Natural killer cell (primary cell): ENCODE measurements at regions not wholly inside any gene's neighbourhood (a gene's known extent, or its start where the extent isn't known, plus 50 kb on each side); places are given as distances from the start of the nearest gene placed in this dataset.

ENCODE experiments used
- ATAC-seq, 3 donors: fragments of 150-1000 bp in 2 of 3; fragments of 200-7000 bp in 1 of 3; cut with Tn5 transposase; 1 replicate in 1 of 3; 2 replicates in 2 of 3; pipeline ENCODE4 v1.10.0; 2021; ENCODE audit warnings: mild to moderate bottlenecking in 2 of 3, moderate library complexity in 2 of 3
- DNase-seq, 2 donors: peaks; one replicate each; pipeline versions ENCODE4 v3.0.0 to v3.0.0-alpha.2; 2013 to 2021; ENCODE audit warnings: mixed read lengths in 1 of 2
- H3K27ac ChIP-seq: one replicate; pipeline ENCODE4 v1.5.1; 2013; ENCODE audit warnings: mild to moderate bottlenecking, low read length
- H3K27me3 ChIP-seq: one replicate; pipeline ENCODE4 v1.6.1; 2013; ENCODE audit warnings: low read length; ENCODE audit not compliant: control insufficient read depth, insufficient read depth
- H3K36me3 ChIP-seq: one replicate; pipeline ENCODE4 v1.6.1; 2013; ENCODE audit warnings: low read length; ENCODE audit not compliant: control insufficient read depth, insufficient read depth
- H3K4me1 ChIP-seq: one replicate; pipeline ENCODE4 v1.6.1; 2013; ENCODE audit warnings: low read length; ENCODE audit not compliant: control insufficient read depth, insufficient read depth
- H3K4me3 ChIP-seq: one replicate; pipeline ENCODE4 v1.5.1; 2013; ENCODE audit warnings: low read length
- H3K9me3 ChIP-seq: one replicate; pipeline ENCODE4 v1.6.1; 2013; ENCODE audit warnings: low read length; ENCODE audit not compliant: control insufficient read depth, insufficient read depth
- H3K27ac Mint-ChIP-seq, 2 donors: one replicate each; pipeline ENCODE4 v1.8.0; 2022; ENCODE audit warnings: mild to moderate bottlenecking in 2 of 2, mixed read lengths in 2 of 2, moderate library complexity in 1 of 2
- H3K27me3 Mint-ChIP-seq, 2 donors: one replicate each; pipeline ENCODE4 v1.8.0; 2022; ENCODE audit warnings: low read depth in 2 of 2, mixed read lengths in 2 of 2
- H3K36me3 Mint-ChIP-seq: one replicate; pipeline ENCODE4 v1.8.0; 2022; ENCODE audit warnings: mixed read lengths
- H3K4me1 Mint-ChIP-seq, 2 donors: one replicate each; pipeline ENCODE4 v1.8.0; 2022; ENCODE audit warnings: mixed read lengths in 2 of 2
- H3K4me3 Mint-ChIP-seq: one replicate; pipeline ENCODE4 v1.8.0; 2022; ENCODE audit warnings: mild to moderate bottlenecking, moderate library complexity, mixed read lengths
- H3K9me3 Mint-ChIP-seq, 2 donors: one replicate each; pipeline ENCODE4 v1.8.0; 2022; ENCODE audit warnings: mixed read lengths in 2 of 2
- CTCF ChIP-seq: fragments of 200-600 bp; IDR thresholded peaks from one replicate; pipeline ENCODE4 v1.8.0; 2022; ENCODE audit warnings: antibody characterized with exemption
- WGBS: methylation state at CpG from one replicate; pipeline ENCODE4 v1.1.7; 2013; ENCODE audit warnings: missing lambda C conversion rate; ENCODE audit not compliant: insufficient coverage; 5-methylcytosine and 5-hydroxymethylcytosine counted together
- intact Hi-C: fragments of 100-400 bp; cut with micrococcal nuclease; formaldehyde crosslinking; loops from one replicate; pipeline ENCODE4 v1.14.2; 2022

GRCh38 chr6:72559067-72559466 lies 62.8 kb upstream of the KCNQ5 start:
- no peaks in the 10 kb centered on the region for H3K36me3 Mint-ChIP-seq
- H3K4me1 ChIP-seq: no peaks in the 10 kb centered on the region
- no peak overlapping the region for H3K27ac Mint-ChIP-seq
- no peak overlapping the region for H3K4me3 Mint-ChIP-seq
- ATAC-seq: no peak
- H3K27me3 ChIP-seq: no peaks in the 10 kb centered on the region
- no peak overlapping the region for H3K4me3 ChIP-seq
- no peak overlapping the region for H3K27ac ChIP-seq
- no peaks in the 10 kb centered on the region for H3K36me3 ChIP-seq
- H3K9me3 Mint-ChIP-seq: no peaks in the 10 kb centered on the region
- no peaks in the 10 kb centered on the region for H3K9me3 ChIP-seq
- intact Hi-C loops: no loop called here
- no peak for DNase-seq
- no peaks in the 10 kb centered on the region for H3K4me1 Mint-ChIP-seq
- no peak for TF ChIP-seq CTCF
- H3K27me3 Mint-ChIP-seq: peaks cover 0 to 17% of the 10 kb centered on the region in 2 donors

GRCh38 chr6:72559555-72559954 lies 62.3 kb upstream of the KCNQ5 start:
- H3K27me3 Mint-ChIP-seq: peaks cover 0 to 17% of the 10 kb centered on the region in 2 donors
- DNase-seq: no peak
- intact Hi-C loops: no loop called here

GRCh38 chr6:72560721-72561593 lies 60.9 kb upstream of the KCNQ5 start:
- Mint-ChIP-seq H3K36me3 (no peaks in the 10 kb centered on the region), H3K4me3 (no peak overlapping the region), H3K9me3 (no peaks in the 10 kb centered on the region), H3K4me1 (no peaks in the 10 kb centered on the region), H3K27ac (no peak overlapping the region), H3K27me3 (peaks cover 0 to 17% of the 10 kb centered on the region in 2 donors)
- TF ChIP-seq CTCF: no peak
- Histone ChIP-seq H3K36me3 (no peaks in the 10 kb centered on the region), H3K4me3 (no peak overlapping the region), H3K27ac (no peak overlapping the region), H3K27me3 (no peaks in the 10 kb centered on the region), H3K4me1 (no peaks in the 10 kb centered on the region), H3K9me3 (no peaks in the 10 kb centered on the region)
- intact Hi-C loops: no loop called here
- DNase-seq (no peak), ATAC-seq (no peak)
- 74% methylated on average over 9 of the region's 9 CpGs for WGBS

More at GRCh38 chr6:72559555-72559954, 62.3 kb upstream of the KCNQ5 start:
- Histone ChIP-seq H3K27ac (no peak overlapping the region), H3K4me3 (no peak overlapping the region), H3K4me1 (no peaks in the 10 kb centered on the region), H3K9me3 (no peaks in the 10 kb centered on the region), H3K27me3 (no peaks in the 10 kb centered on the region), H3K36me3 (no peaks in the 10 kb centered on the region)
- H3K36me3 Mint-ChIP-seq: no peaks in the 10 kb centered on the region
- no peaks in the 10 kb centered on the region for H3K9me3 Mint-ChIP-seq
- ATAC-seq: no peak
- 89% methylated on average over 3 of the region's 3 CpGs for WGBS
- H3K27ac Mint-ChIP-seq: no peak overlapping the region
- H3K4me1 Mint-ChIP-seq: no peaks in the 10 kb centered on the region
- no peak overlapping the region for H3K4me3 Mint-ChIP-seq
- TF ChIP-seq CTCF: no peak

- H3K27me3 ChIP-seq: no peaks in the 10 kb centered on the region
- no peak for TF ChIP-seq CTCF
- 98% methylated on average over 1 of the region's 1 CpG for WGBS
- H3K27ac ChIP-seq: no peak overlapping the region
- Mint-ChIP-seq H3K4me3 (no peak overlapping the region), H3K4me1 (no peaks in the 10 kb centered on the region), H3K27me3 (peaks cover 0 to 17% of the 10 kb centered on the region in 2 donors), H3K27ac (no peak overlapping the region), H3K9me3 (no peaks in the 10 kb centered on the region), H3K36me3 (no peaks in the 10 kb centered on the region)
- intact Hi-C loops: no loop called here
- no peaks in the 10 kb centered on the region for H3K9me3 ChIP-seq
- ATAC-seq (no peak), DNase-seq (no peak)
- H3K4me1 ChIP-seq: no peaks in the 10 kb centered on the region
- no peak overlapping the region for H3K4me3 ChIP-seq
- no peaks in the 10 kb centered on the region for H3K36me3 ChIP-seq
These were observed 60.2 kb upstream of the KCNQ5 start for GRCh38 chr6:72561629-72562028.
